CD8-positive, alpha-beta memory T cell (primary cell): ENCODE measurements at regions not wholly inside any gene's neighbourhood (a gene's known extent, or its start where the extent isn't known, plus 50 kb on each side); places are given as distances from the start of the nearest gene placed in this dataset.

Experiments
- CTCF ChIA-PET: fragments of 350-600 bp; sonication (Branson Sonifier 250); formaldehyde crosslinking; loops from one replicate; lab custom pipeline; 2021; ENCODE audit warnings: antibody characterized with exemption; lab: Charles Lee
- POLR2A ChIA-PET: fragments of 350-600 bp; sonication (Branson Sonifier 250); formaldehyde crosslinking; loops from one replicate; lab custom pipeline; 2021; ENCODE audit warnings: antibody characterized with exemption; lab: Charles Lee
- DNase-seq, 5 donors: peaks; one replicate each; pipeline versions ENCODE4 v3.0.0 to v3.0.0-alpha.2; 2020 to 2022; ENCODE audit warnings: mixed read lengths in 1 of 5
- H3K27ac ChIP-seq: one replicate; pipeline ENCODE4 v1.7.0; 2013; ENCODE audit warnings: low read depth, mild to moderate bottlenecking, low read length, moderate library complexity
- H3K27me3 ChIP-seq: 2 replicates; pipeline ENCODE4 v1.7.0; 2013; ENCODE audit warnings: low read length, mild to moderate bottlenecking; ENCODE audit not compliant: insufficient read depth, poor library complexity, severe bottlenecking
- H3K36me3 ChIP-seq: 2 replicates; pipeline ENCODE4 v1.7.0; 2013; ENCODE audit warnings: mild to moderate bottlenecking, low read length, moderate library complexity; ENCODE audit not compliant: insufficient read depth
- H3K4me1 ChIP-seq: 2 replicates; pipeline ENCODE4 v1.7.0; 2013; ENCODE audit warnings: mild to moderate bottlenecking, low read length, moderate library complexity; ENCODE audit not compliant: insufficient read depth
- H3K4me3 ChIP-seq: 2 replicates; pipeline ENCODE4 v1.7.0; 2013; ENCODE audit warnings: mild to moderate bottlenecking, low read length
- H3K9me3 ChIP-seq: 2 replicates; pipeline ENCODE4 v1.7.0; 2013; ENCODE audit warnings: mild to moderate bottlenecking, low read length
- H3K27ac Mint-ChIP-seq, 8 donors: one replicate each; pipeline ENCODE4 v1.8.0; 2020 to 2021; ENCODE audit warnings: mixed read lengths in 8 of 8, mild to moderate bottlenecking in 6 of 8, inconsistent platforms in 3 of 8, moderate library complexity in 3 of 8
- H3K27me3 Mint-ChIP-seq, 2 donors: one replicate each; pipeline ENCODE4 v1.8.0; 2020 to 2021; ENCODE audit warnings: mixed read lengths in 2 of 2, mild to moderate bottlenecking in 1 of 2, moderate library complexity in 1 of 2
- H3K36me3 Mint-ChIP-seq, 3 donors: one replicate each; pipeline ENCODE4 v1.8.0; 2020 to 2021; ENCODE audit warnings: mixed read lengths in 3 of 3, inconsistent platforms in 1 of 3, mild to moderate bottlenecking in 1 of 3
- H3K4me1 Mint-ChIP-seq, 3 donors: one replicate each; pipeline ENCODE4 v1.8.0; 2020 to 2021; ENCODE audit warnings: mixed read lengths in 3 of 3, inconsistent platforms in 1 of 3, mild to moderate bottlenecking in 1 of 3
- H3K4me3 Mint-ChIP-seq, 7 donors: one replicate each; pipeline ENCODE4 v1.8.0; 2020 to 2021; ENCODE audit warnings: mixed read lengths in 7 of 7, mild to moderate bottlenecking in 6 of 7, moderate library complexity in 4 of 7, inconsistent platforms in 2 of 7
- H3K9me3 Mint-ChIP-seq, 5 donors: one replicate each; pipeline ENCODE4 v1.8.0; 2020 to 2022; ENCODE audit warnings: mixed read lengths in 5 of 5, mild to moderate bottlenecking in 3 of 5, moderate library complexity in 2 of 5, inconsistent platforms in 1 of 5

- no peaks in the 10 kb centered on the region for H3K27me3 ChIP-seq
- H3K4me3 ChIP-seq = no peak overlapping the region
- CTCF ChIA-PET = no interaction called here
- DNase-seq = no peak
- H3K27ac Mint-ChIP-seq = no peak overlapping the region
- H3K4me3 Mint-ChIP-seq = no peak overlapping the region
- H3K9me3 ChIP-seq = no peaks in the 10 kb centered on the region
- no peaks in the 10 kb centered on the region for H3K4me1 Mint-ChIP-seq
- peaks cover 0 to 4% (median 0%) of the 10 kb centered on the region in 3 donors for H3K36me3 Mint-ChIP-seq
- no peak overlapping the region for H3K27ac ChIP-seq
- H3K27me3 Mint-ChIP-seq = peaks cover 2 to 6% of the 10 kb centered on the region in 2 donors
- no peaks in the 10 kb centered on the region for H3K36me3 ChIP-seq
- POLR2A ChIA-PET = no interaction called here
- H3K9me3 Mint-ChIP-seq = peaks cover 0 to 4% (median 0%) of the 10 kb centered on the region in 5 donors
- H3K4me1 ChIP-seq = no peaks in the 10 kb centered on the region
Observed at GRCh38 chr12:75592638-75593335, 81.4 kb upstream of the KRR1 start.

- no peak overlapping the region for H3K4me3 Mint-ChIP-seq
- no peak overlapping the region for H3K27ac ChIP-seq
- no peaks in the 10 kb centered on the region for H3K9me3 ChIP-seq
- ChIA-PET POLR2A (interaction anchor here (0.6 kb wide), 1 partner anchor 475 kb away, joined by 3 read pairs; no protein-coding TSS in a partner anchor), CTCF (no interaction called here)
- H3K9me3 Mint-ChIP-seq = peaks cover 0 to 4% (median 0%) of the 10 kb centered on the region in 5 donors
- H3K4me1 Mint-ChIP-seq = no peaks in the 10 kb centered on the region
- peaks cover 2 to 11% of the 10 kb centered on the region in 2 donors for H3K27me3 Mint-ChIP-seq
- no peaks in the 10 kb centered on the region for H3K27me3 ChIP-seq
- no peak overlapping the region for H3K27ac Mint-ChIP-seq
- peaks cover 0 to 4% (median 0%) of the 10 kb centered on the region in 3 donors for H3K36me3 Mint-ChIP-seq
- no peak overlapping the region for H3K4me3 ChIP-seq
- no peak for DNase-seq
- H3K36me3 ChIP-seq = no peaks in the 10 kb centered on the region
- no peaks in the 10 kb centered on the region for H3K4me1 ChIP-seq
Observed at GRCh38 chr12:75592086-75592485, 80.7 kb upstream of the KRR1 start.

GRCh38 chr12:75591628-75592027, 80.2 kb upstream of the KRR1 start:
- no peak overlapping the region for H3K4me3 Mint-ChIP-seq
- POLR2A ChIA-PET = interaction anchor here (0.6 kb wide), 1 partner anchor 474 kb away, joined by 3 read pairs; no protein-coding TSS in a partner anchor

GRCh38 chr12:75589801-75590200, 78.4 kb upstream of the KRR1 start:
- Mint-ChIP-seq H3K4me3 (no peak overlapping the region), H3K27me3 (peaks cover 4 to 14% of the 10 kb centered on the region in 2 donors), H3K9me3 (no peaks in the 10 kb centered on the region), H3K27ac (no peak overlapping the region), H3K36me3 (peaks cover 0 to 4% (median 0%) of the 10 kb centered on the region in 3 donors), H3K4me1 (no peaks in the 10 kb centered on the region)
- no peak for DNase-seq
- Histone ChIP-seq H3K27me3 (no peaks in the 10 kb centered on the region), H3K4me1 (no peaks in the 10 kb centered on the region), H3K36me3 (no peaks in the 10 kb centered on the region), H3K4me3 (no peak overlapping the region), H3K27ac (no peak overlapping the region), H3K9me3 (no peaks in the 10 kb centered on the region)
- ChIA-PET CTCF (no interaction called here), POLR2A (no interaction called here)

More at GRCh38 chr12:75591628-75592027, 80.2 kb upstream of the KRR1 start:
- CTCF ChIA-PET = no interaction called here
- H3K27ac ChIP-seq = no peak overlapping the region
- DNase-seq = no peak
- Mint-ChIP-seq H3K4me1 (no peaks in the 10 kb centered on the region), H3K27ac (no peak overlapping the region), H3K9me3 (peaks cover 0 to 4% (median 0%) of the 10 kb centered on the region in 5 donors), H3K36me3 (peaks cover 0 to 4% (median 0%) of the 10 kb centered on the region in 3 donors), H3K27me3 (peaks cover 2 to 14% of the 10 kb centered on the region in 2 donors)
- no peaks in the 10 kb centered on the region for H3K27me3 ChIP-seq
- H3K9me3 ChIP-seq = no peaks in the 10 kb centered on the region
- H3K4me3 ChIP-seq = no peak overlapping the region
- no peaks in the 10 kb centered on the region for H3K4me1 ChIP-seq
- H3K36me3 ChIP-seq = no peaks in the 10 kb centered on the region

- Mint-ChIP-seq H3K36me3 (peaks cover 0 to 4% (median 0%) of the 10 kb centered on the region in 3 donors), H3K4me3 (no peak overlapping the region), H3K4me1 (no peaks in the 10 kb centered on the region), H3K27me3 (peaks cover 4 to 14% of the 10 kb centered on the region in 2 donors), H3K27ac (no peak overlapping the region), H3K9me3 (no peaks in the 10 kb centered on the region)
- Histone ChIP-seq H3K36me3 (no peaks in the 10 kb centered on the region), H3K4me3 (no peak overlapping the region), H3K9me3 (no peaks in the 10 kb centered on the region), H3K27ac (no peak overlapping the region), H3K4me1 (no peaks in the 10 kb centered on the region), H3K27me3 (no peaks in the 10 kb centered on the region)
- no peak for DNase-seq
- ChIA-PET POLR2A (no interaction called here), CTCF (no interaction called here)
Observed at GRCh38 chr12:75587340-75588106, 76.1 kb upstream of the KRR1 start.

GRCh38 chr12:75585330-75585729, 73.9 kb upstream of the KRR1 start:
- Mint-ChIP-seq H3K27me3 (peaks cover 4 to 14% of the 10 kb centered on the region in 2 donors), H3K9me3 (no peaks in the 10 kb centered on the region), H3K36me3 (peaks cover 0 to 4% (median 0%) of the 10 kb centered on the region in 3 donors), H3K27ac (no peak overlapping the region), H3K4me3 (no peak overlapping the region), H3K4me1 (peaks cover 0 to 8% (median 5%) of the 10 kb centered on the region in 3 donors)
- ChIA-PET POLR2A (no interaction called here), CTCF (no interaction called here)
- no peak for DNase-seq
- Histone ChIP-seq H3K27ac (no peak overlapping the region), H3K9me3 (no peaks in the 10 kb centered on the region), H3K27me3 (no peaks in the 10 kb centered on the region), H3K4me3 (no peak overlapping the region), H3K4me1 (no peaks in the 10 kb centered on the region), H3K36me3 (no peaks in the 10 kb centered on the region)

- no peak for DNase-seq
Observed at GRCh38 chr12:75583355-75583754, 71.9 kb upstream of the KRR1 start.

GRCh38 chr12:75581515-75581914, 70.1 kb upstream of the KRR1 start:
- no peaks in the 10 kb centered on the region for H3K36me3 ChIP-seq
- Mint-ChIP-seq H3K27ac (no peak overlapping the region), H3K9me3 (no peaks in the 10 kb centered on the region), H3K27me3 (peaks cover 0 to 2% of the 10 kb centered on the region in 2 donors), H3K4me1 (peaks cover 0 to 8% (median 5%) of the 10 kb centered on the region in 3 donors), H3K4me3 (no peak overlapping the region), H3K36me3 (no peaks in the 10 kb centered on the region)
- H3K27me3 ChIP-seq = no peaks in the 10 kb centered on the region
- no peaks in the 10 kb centered on the region for H3K9me3 ChIP-seq
- POLR2A ChIA-PET = no interaction called here
- DNase-seq = no peak
- no peaks in the 10 kb centered on the region for H3K4me1 ChIP-seq
- no peak overlapping the region for H3K27ac ChIP-seq
- H3K4me3 ChIP-seq = no peak overlapping the region
- CTCF ChIA-PET = no interaction called here

More at GRCh38 chr12:75583355-75583754, 71.9 kb upstream of the KRR1 start:
- Mint-ChIP-seq H3K4me1 (peaks cover 0 to 8% (median 5%) of the 10 kb centered on the region in 3 donors), H3K27me3 (peaks cover 2 to 7% of the 10 kb centered on the region in 2 donors), H3K4me3 (no peak overlapping the region), H3K27ac (no peak overlapping the region), H3K9me3 (no peaks in the 10 kb centered on the region), H3K36me3 (peaks cover 0 to 4% (median 0%) of the 10 kb centered on the region in 3 donors)
- Histone ChIP-seq H3K27ac (no peak overlapping the region), H3K9me3 (no peaks in the 10 kb centered on the region), H3K4me3 (no peak overlapping the region), H3K4me1 (no peaks in the 10 kb centered on the region), H3K27me3 (no peaks in the 10 kb centered on the region), H3K36me3 (no peaks in the 10 kb centered on the region)
- POLR2A ChIA-PET = no interaction called here
- CTCF ChIA-PET = no interaction called here
